ENCODE measurements at regions not wholly inside any gene's neighbourhood (a gene's known extent, or its start where the extent isn't known, plus 50 kb on each side); places are given as distances from the start of the nearest gene placed in this dataset.
"Not testable (repeated sequence)": the region's sequence is repeated elsewhere in the genome, so short reads cannot be mapped to it uniquely, and the experiment has no call there.

- DNase-seq = no peak
Observed at GRCh38 chr1:113307771-113308445, 82.4 kb upstream of the MAGI3 start.

GRCh38 chr1:113312651-113313050 is 77.7 kb upstream of the MAGI3 start:
- not testable (repeated sequence) for DNase-seq

GRCh38 chr1:113314600-113314999 is 75.7 kb upstream of the MAGI3 start:
- no peak for DNase-seq

- DNase-seq = no peak
Observed at GRCh38 chr1:113320272-113320671, 70.0 kb upstream of the MAGI3 start.

GRCh38 chr1:113320972-113321680 is 69.2 kb upstream of the MAGI3 start:
- DNase-seq = no peak

- DNase-seq = no peak
Observed at GRCh38 chr1:113321771-113322387, 68.4 kb upstream of the MAGI3 start.

- no peak for DNase-seq
Observed at GRCh38 chr1:113322439-113322838, 67.9 kb upstream of the MAGI3 start.

- DNase-seq = no peak
Observed at GRCh38 chr1:113325022-113325421, 65.3 kb upstream of the MAGI3 start.

- DNase-seq = no peak
Observed at GRCh38 chr1:113326976-113327375, 63.3 kb upstream of the MAGI3 start.

- DNase-seq = no peak
Observed at GRCh38 chr1:113333056-113333455, 57.3 kb upstream of the MAGI3 start.

GRCh38 chr1:113340038-113340437 is 50.3 kb upstream of the MAGI3 start:
- no peak for DNase-seq
